ENCODE measurements at regions not wholly inside any gene's neighbourhood (a gene's known extent, or its start where the extent isn't known, plus 50 kb on each side); places are given as distances from the start of the nearest gene placed in this dataset.

DNA sequence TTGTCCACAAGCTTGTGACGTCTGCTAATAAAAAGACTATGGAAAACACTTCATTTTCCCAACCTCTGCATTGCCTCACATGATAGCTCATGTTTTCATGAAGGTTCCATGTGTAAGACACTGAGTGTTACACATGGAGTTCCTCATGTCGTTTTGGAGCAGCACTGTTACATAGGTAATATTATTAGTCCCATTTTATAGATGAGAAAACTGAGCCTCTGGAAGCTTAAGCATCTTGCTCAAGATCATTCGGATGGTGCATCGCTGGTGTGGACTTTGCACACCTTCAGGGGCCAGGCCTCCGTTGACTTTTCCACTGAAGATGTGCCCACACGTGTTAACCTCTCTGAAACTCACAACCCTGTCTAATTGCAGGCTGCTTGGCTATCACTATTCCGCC is 743.4 kb downstream of the UQCRFS1 start:
- H3K9me3 ChIP-seq (ENCODE audit: low read length), result no peaks in the 10 kb centered on the region
- no peak overlapping the region for H3K4me3 ChIP-seq (ENCODE audit: low read length)
- no peaks in the 10 kb centered on the region for H3K27me3 ChIP-seq (ENCODE audit: insufficient read depth, low read length)
- no peaks in the 10 kb centered on the region for H3K4me1 ChIP-seq (ENCODE audit: insufficient read depth, low read length)
- no peak overlapping the region for H2AFZ ChIP-seq (ENCODE audit: low read depth, low read length)
- no peaks in the 10 kb centered on the region for H3K36me3 ChIP-seq (ENCODE audit: insufficient read depth, low read length)

DNA sequence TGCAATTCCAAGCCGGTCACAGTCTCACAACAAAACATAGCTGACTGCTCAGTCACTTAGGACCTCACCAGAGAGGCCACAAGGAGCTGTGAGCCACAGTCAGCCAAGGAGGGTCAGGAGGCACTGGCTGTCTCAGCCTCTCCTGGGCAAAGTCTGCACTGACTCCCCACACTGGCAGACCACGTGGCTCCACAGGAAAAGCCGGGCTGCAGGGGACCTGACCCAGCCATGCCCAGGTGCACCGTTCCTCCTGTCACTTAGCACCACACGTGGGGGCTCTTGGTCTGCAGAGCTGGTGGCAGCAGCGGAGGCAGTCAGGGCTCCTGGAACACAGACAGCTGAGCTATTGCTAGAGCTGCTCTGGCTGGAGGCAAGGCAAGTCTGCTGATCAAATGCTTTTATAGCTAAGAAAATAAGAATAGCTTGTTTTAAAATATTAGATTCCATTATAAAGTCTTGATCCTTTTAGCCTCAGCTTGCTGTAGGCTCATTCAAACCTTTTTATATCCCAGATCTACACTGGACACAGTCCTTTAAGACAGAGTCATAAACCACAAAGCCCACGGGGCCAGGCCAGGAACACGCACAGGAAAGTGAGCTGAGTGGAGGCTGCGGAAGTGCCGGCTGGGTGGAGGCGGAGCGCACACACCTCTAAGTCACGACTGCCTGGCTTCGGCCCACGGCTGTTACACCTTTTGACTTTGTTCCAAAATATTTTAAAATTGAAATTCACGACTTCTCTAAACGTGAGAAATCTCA is 744.1 kb downstream of the UQCRFS1 start:
- Histone ChIP-seq H3K9me3 (ENCODE audit: low read length) (no peaks in the 10 kb centered on the region), H3K4me1 (ENCODE audit: insufficient read depth, low read length) (no peaks in the 10 kb centered on the region), H2AFZ (ENCODE audit: low read depth, low read length) (no peak overlapping the region), H3K36me3 (ENCODE audit: insufficient read depth, low read length) (no peaks in the 10 kb centered on the region), H3K27me3 (ENCODE audit: insufficient read depth, low read length) (no peaks in the 10 kb centered on the region), H3K4me3 (ENCODE audit: low read length) (no peak overlapping the region)

DNA sequence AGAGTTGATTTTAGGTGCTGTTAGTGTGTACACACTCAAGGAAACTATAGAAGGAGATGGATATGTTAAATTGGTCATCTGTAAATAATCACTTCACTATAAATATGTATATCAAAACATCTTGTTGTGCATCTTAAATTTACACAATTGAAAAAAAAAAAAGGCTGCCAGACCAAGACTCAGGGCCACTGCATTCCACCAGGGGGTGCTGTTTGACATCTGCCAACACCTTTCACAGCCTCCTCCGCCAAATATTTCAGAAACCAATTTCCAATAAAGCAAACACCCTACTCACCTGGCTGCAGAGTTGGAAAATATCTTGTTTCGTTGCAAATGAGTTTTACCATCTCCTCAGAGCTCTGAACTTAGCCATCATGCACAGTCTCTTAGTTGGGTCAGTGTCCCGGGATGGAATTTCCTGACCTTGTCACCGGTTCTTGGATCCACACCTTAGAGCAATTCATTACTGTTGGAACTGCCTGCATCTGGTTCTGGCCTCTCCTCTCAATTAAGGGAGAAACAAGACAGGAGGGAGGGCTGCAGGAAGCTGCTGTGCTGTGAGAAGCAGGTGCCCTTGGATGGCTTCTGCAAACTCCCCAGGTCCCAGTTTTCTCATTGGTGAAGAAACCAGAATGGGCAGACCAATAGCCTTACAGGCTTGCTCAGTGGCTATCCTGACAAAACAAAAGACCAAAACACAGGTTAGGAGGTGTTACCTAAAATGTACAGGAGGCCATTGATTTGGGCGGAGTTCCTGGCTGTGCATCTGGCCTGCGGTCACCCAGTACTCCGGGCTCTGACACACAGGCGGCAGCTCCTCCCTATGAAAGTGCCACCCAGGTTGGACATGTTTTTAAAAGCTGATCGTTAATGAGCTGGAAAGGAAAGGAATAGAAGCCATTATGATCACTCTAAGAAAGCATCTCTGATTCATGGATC is 746.6 kb downstream of the UQCRFS1 start:
- Histone ChIP-seq H2AFZ (ENCODE audit: low read depth, low read length) (no peak overlapping the region), H3K4me3 (ENCODE audit: low read length) (no peak overlapping the region), H3K36me3 (ENCODE audit: insufficient read depth, low read length) (no peaks in the 10 kb centered on the region), H3K27me3 (ENCODE audit: insufficient read depth, low read length) (no peaks in the 10 kb centered on the region), H3K4me1 (ENCODE audit: insufficient read depth, low read length) (no peaks in the 10 kb centered on the region), H3K9me3 (ENCODE audit: low read length) (no peaks in the 10 kb centered on the region)

DNA sequence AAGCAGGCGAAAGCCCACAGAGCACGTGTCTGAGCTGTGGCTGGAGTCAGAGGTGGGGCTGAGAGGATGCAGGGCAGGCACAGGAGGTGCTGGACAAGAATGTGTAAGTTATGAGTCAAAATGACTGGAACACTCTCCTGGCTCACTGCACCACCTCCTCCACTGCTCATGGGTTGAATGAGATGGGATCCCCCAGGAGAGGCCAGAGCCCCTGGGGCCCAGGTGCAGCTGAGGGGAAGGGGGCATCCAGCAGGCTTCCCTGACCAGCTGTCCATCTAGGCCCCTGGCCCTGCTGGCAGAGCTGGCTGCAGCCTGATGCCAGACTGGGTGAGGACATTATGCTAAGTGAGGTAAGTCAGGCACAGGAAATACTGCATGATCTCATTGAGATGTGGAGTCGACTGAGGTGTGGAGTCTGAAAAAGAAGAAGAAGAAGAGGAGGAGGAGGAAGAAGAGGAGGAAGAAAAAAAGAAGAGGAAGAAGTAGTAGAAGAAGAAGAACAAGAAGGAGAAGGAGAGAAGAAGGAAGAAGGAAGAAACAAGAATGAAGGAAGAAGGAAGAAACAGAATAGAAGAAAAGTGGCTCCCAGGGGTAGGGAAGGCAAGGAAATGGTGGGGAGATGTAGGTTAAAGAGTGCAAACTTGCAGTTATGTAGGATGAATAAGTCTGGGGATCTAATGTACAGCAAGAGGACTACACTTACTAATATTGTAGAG is 747.4 kb downstream of the UQCRFS1 start:
- H3K27me3 ChIP-seq (ENCODE audit: insufficient read depth, low read length), result no peaks in the 10 kb centered on the region
- H3K36me3 ChIP-seq (ENCODE audit: insufficient read depth, low read length), result no peaks in the 10 kb centered on the region
- H3K4me3 ChIP-seq (ENCODE audit: low read length), result no peak overlapping the region

DNA sequence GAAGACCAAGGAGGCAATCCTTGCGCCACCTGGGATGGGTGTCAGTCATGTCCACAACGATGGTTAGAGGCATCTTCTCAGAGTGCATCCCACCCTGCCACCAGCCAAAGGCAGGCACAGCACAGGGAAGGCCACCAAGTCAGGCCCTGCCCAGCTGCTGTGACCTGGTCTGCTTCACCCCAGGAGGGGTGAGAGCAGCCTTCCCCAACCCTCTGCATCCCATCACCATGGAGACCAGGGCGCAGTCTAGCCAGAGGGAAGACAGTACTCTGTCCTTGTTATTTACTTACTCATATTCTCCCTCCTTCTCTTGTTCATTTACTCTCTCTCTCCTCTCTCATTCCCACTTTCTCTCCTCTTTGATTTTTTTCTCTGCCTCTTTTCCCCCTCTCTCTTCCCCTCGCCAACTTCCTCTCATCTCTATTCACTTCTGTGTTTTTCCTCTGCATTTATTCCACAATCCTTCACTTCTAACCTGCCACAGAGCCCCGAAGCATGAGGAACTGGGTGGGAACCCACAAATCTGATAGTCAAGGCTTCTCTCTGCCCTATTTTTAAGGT is 749.4 kb downstream of the UQCRFS1 start:
- Histone ChIP-seq H3K27me3 (ENCODE audit: insufficient read depth, low read length) (no peaks in the 10 kb centered on the region), H3K36me3 (ENCODE audit: insufficient read depth, low read length) (no peaks in the 10 kb centered on the region), H3K9me3 (ENCODE audit: low read length) (no peaks in the 10 kb centered on the region), H2AFZ (ENCODE audit: low read depth, low read length) (no peak overlapping the region), H3K4me1 (ENCODE audit: insufficient read depth, low read length) (no peaks in the 10 kb centered on the region), H3K4me3 (ENCODE audit: low read length) (no peak overlapping the region)

More for the DNA sequence above, 747.4 kb downstream of the UQCRFS1 start:
- H2AFZ ChIP-seq (ENCODE audit: low read depth, low read length), result no peak overlapping the region
- H3K9me3 ChIP-seq (ENCODE audit: low read length), result no peaks in the 10 kb centered on the region
- no peaks in the 10 kb centered on the region for H3K4me1 ChIP-seq (ENCODE audit: insufficient read depth, low read length)

DNA sequence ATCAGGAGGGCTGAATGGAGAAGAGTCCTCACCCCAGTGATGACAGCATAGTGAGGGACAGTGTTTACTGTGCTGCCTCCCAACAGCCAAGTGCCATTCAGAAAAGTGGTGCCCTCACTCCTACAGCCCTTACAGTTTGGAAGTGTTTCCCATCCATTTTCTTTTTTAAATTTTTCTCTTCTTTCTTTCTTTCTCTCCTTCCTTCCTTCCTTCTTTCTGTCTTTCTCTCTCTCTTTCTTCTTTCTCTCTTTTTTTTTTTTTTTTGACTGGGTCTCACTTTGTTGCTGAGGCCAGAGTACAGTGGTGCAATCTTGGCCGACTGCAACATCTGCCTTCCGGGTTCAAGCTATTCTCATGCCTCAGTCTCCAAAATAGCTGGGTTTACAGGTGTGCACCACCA is 755.3 kb downstream of the UQCRFS1 start:
- Histone ChIP-seq H3K36me3 (ENCODE audit: insufficient read depth, low read length) (no peaks in the 10 kb centered on the region), H3K4me1 (ENCODE audit: insufficient read depth, low read length) (no peaks in the 10 kb centered on the region), H3K27me3 (ENCODE audit: insufficient read depth, low read length) (no peaks in the 10 kb centered on the region), H2AFZ (ENCODE audit: low read depth, low read length) (no peak overlapping the region), H3K4me3 (ENCODE audit: low read length) (no peak overlapping the region), H3K9me3 (ENCODE audit: low read length) (no peaks in the 10 kb centered on the region)

DNA sequence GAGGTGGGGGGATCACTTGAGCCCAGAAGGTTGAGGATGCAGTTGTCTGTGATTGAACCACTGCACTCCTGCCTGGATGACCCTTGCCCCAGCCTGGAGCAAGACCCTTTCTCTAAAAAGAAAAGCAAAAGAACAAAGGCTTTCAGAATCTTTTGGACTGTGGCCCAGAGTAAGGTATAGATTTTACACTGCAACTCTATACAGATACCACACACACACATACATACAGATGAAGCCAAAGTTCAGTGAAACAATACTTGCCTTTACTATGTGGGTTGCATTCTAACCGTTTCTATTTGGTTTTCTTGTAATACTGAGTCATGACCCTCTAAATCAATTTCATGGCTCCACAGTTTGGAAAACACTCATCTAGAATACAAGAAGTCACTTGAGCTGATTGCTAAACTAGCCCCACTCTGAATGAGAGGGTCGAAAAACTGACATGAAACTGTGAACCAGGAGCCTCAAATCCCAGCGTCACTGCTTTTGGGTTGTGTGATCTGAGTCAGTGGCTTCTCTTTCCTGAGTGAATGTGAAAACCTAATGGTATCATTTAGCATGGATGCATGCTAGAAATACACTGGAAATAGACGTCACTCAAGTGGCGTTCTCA is 756.1 kb downstream of the UQCRFS1 start:
- no peaks in the 10 kb centered on the region for H3K9me3 ChIP-seq (ENCODE audit: low read length)
- no peaks in the 10 kb centered on the region for H3K4me1 ChIP-seq (ENCODE audit: insufficient read depth, low read length)
- no peak overlapping the region for H3K4me3 ChIP-seq (ENCODE audit: low read length)
- H2AFZ ChIP-seq (ENCODE audit: low read depth, low read length), result no peak overlapping the region
- H3K36me3 ChIP-seq (ENCODE audit: insufficient read depth, low read length), result no peaks in the 10 kb centered on the region
- H3K27me3 ChIP-seq (ENCODE audit: insufficient read depth, low read length), result no peaks in the 10 kb centered on the region

DNA sequence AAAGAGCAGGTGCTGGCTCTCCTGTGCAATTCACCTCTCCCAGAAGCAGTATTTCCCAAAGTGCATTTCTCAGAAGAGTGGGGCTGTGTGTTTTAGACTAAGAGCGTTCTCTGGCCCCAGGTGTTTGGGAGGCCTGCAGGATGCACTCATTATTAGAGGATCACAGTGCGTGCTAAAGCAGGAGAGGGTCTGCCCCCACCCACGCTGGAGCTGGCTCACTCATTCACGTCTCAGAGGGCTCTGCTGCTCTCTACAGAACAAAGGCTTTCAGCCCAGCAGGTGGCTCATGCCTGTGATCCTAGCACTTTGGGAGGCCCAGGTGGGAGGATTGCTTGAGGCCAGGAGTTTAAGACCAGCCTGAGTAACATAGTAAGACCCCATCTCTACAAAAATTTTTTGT is 756.7 kb downstream of the UQCRFS1 start:
- Histone ChIP-seq H3K36me3 (ENCODE audit: insufficient read depth, low read length) (no peaks in the 10 kb centered on the region), H3K4me1 (ENCODE audit: insufficient read depth, low read length) (no peaks in the 10 kb centered on the region), H3K9me3 (ENCODE audit: low read length) (no peaks in the 10 kb centered on the region), H3K4me3 (ENCODE audit: low read length) (no peak overlapping the region), H2AFZ (ENCODE audit: low read depth, low read length) (no peak overlapping the region), H3K27me3 (ENCODE audit: insufficient read depth, low read length) (no peaks in the 10 kb centered on the region)

DNA sequence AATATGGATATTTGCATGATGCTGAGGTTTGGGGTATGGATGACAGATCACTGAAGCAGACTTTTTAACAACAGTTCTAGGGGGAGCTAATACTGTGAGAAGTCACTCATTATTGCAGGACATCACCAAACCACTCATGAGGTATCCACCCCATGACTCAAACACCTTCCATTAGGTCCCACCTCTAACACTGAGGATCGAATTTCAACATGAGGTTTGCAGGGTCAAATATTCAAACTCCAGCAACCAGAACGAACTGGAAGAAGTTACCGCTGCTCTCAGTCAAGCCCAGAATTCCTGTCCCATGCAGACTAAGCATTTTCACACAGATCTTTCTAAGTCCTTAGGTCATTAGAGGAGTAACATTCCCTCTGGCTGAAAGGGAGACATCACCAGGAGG is 758.9 kb downstream of the UQCRFS1 start:
- Histone ChIP-seq H2AFZ (ENCODE audit: low read depth, low read length) (no peak overlapping the region), H3K36me3 (ENCODE audit: insufficient read depth, low read length) (no peaks in the 10 kb centered on the region), H3K27me3 (ENCODE audit: insufficient read depth, low read length) (no peaks in the 10 kb centered on the region), H3K4me1 (ENCODE audit: insufficient read depth, low read length) (no peaks in the 10 kb centered on the region), H3K9me3 (ENCODE audit: low read length) (no peaks in the 10 kb centered on the region), H3K4me3 (ENCODE audit: low read length) (no peak overlapping the region)

DNA sequence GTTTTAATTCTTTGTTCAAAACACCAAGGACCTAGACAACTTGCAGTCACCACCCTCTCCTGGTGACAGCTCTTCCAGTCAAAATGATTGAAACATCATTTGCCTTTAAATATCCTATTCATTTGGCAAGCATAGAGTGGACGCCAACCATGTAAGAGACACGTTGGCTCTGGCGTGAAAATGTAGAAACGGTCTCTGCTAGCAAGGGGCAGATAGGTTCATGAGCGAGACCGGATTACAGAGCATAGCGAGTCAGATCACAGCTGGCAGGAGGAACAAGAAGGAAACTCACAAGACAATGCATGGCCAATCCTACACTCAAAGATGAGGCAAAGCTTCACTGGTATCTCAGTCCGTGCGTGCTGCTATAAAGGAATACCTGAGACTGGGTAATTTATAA is 759.5 kb downstream of the UQCRFS1 start:
- Histone ChIP-seq H3K9me3 (ENCODE audit: low read length) (no peaks in the 10 kb centered on the region), H3K4me1 (ENCODE audit: insufficient read depth, low read length) (no peaks in the 10 kb centered on the region), H2AFZ (ENCODE audit: low read depth, low read length) (no peak overlapping the region), H3K36me3 (ENCODE audit: insufficient read depth, low read length) (no peaks in the 10 kb centered on the region), H3K27me3 (ENCODE audit: insufficient read depth, low read length) (no peaks in the 10 kb centered on the region), H3K4me3 (ENCODE audit: low read length) (no peak overlapping the region)

DNA sequence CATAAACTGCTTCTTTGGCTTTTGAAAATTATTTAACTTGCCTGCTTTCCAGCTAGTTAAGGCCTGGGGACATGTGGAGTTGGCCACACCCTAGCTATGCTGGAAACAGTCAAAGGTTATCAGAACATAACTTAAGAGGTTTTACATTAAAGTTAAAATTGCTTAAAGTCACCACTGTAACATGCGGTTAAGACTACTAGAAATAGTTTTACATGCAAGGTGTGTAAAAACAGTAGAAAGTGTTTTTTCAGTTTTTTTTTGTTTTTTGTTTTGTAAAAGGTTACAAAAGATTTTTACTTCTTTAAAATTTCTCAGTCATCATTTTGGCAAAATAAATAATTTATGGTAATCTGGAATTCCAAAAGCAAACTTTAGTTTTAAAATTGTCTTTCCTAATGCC is 763.1 kb downstream of the UQCRFS1 start:
- no peaks in the 10 kb centered on the region for H3K9me3 ChIP-seq (ENCODE audit: low read length)
- no peak overlapping the region for H2AFZ ChIP-seq (ENCODE audit: low read depth, low read length)
- no peaks in the 10 kb centered on the region for H3K27me3 ChIP-seq (ENCODE audit: insufficient read depth, low read length)
- no peaks in the 10 kb centered on the region for H3K4me1 ChIP-seq (ENCODE audit: insufficient read depth, low read length)
- H3K4me3 ChIP-seq (ENCODE audit: low read length), result no peak overlapping the region
- no peaks in the 10 kb centered on the region for H3K36me3 ChIP-seq (ENCODE audit: insufficient read depth, low read length)

DNA sequence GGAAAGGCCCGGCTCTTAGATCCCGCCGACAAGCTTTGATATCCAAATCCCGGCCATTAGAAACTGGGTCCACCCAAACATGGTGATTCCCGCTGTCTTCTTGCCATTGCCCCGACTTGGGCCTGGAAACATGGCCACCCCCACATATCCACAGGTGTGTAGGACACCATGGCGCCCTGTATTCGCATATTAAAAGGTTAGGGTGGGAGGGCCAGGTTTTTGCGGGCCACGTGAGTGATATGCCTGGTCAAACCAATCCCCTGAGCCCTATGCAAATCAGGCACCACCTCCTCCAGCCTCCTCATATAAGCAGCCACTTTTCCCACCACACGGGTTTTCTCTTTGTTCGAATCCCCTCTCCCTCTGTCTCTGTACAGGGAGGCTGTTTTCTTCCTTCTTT is 766.4 kb downstream of the UQCRFS1 start:
- no peaks in the 10 kb centered on the region for H3K36me3 ChIP-seq (ENCODE audit: insufficient read depth, low read length)
- H3K4me1 ChIP-seq (ENCODE audit: insufficient read depth, low read length), result no peaks in the 10 kb centered on the region

More for the DNA sequence above, 766.4 kb downstream of the UQCRFS1 start:
- Histone ChIP-seq H3K27me3 (ENCODE audit: insufficient read depth, low read length) (no peaks in the 10 kb centered on the region), H3K9me3 (ENCODE audit: low read length) (no peaks in the 10 kb centered on the region), H3K4me3 (ENCODE audit: low read length) (no peak overlapping the region), H2AFZ (ENCODE audit: low read depth, low read length) (no peak overlapping the region)

Data from neuron (in vitro differentiated cells).